ENCODE measurements at regions not wholly inside any gene's neighbourhood (a gene's known extent, or its start where the extent isn't known, plus 50 kb on each side); places are given as distances from the start of the nearest gene placed in this dataset.

- ChIA-PET POLR2A (no interaction called here), CTCF (ENCODE audit: unreplicated experiment) (no interaction called here)
- Histone ChIP-seq H4K20me1 (ENCODE audit: insufficient read depth, low read length) (no peaks in the 10 kb centered on the region), H3K36me3 (ENCODE audit: insufficient read depth, low read length) (no peaks in the 10 kb centered on the region), H2AFZ (ENCODE audit: low read length) (no peak overlapping the region), H3K79me2 (ENCODE audit: insufficient read depth, low read depth, low read length) (no peaks in the 10 kb centered on the region), H3K4me1 (ENCODE audit: insufficient read depth, low read length, poor library complexity, severe bottlenecking) (no peaks in the 10 kb centered on the region), H3K27ac (ENCODE audit: low read depth, low read length, poor library complexity, severe bottlenecking) (no peak overlapping the region), H3K4me2 (ENCODE audit: low read length) (no peak overlapping the region), H3K9me2 (ENCODE audit: insufficient read depth, low read length) (no peaks in the 10 kb centered on the region), H3K4me3 (ENCODE audit: low read depth, low read length, poor library complexity, severe bottlenecking) (no peak overlapping the region), H3K9me3 (ENCODE audit: low read length) (no peaks in the 10 kb centered on the region)
- no peak for TF ChIP-seq CTCF (conservative IDR thresholded peaks at IDR 0.05; ENCODE audit: low read length)
- TF ChIP-seq EZH2phosphoT487 (IDR thresholded peaks at IDR 0.05; ENCODE audit: borderline replicate concordance, low read depth, low read length), result no peak
- DNase-seq (ENCODE audit: low spot score), result no peak
- intact Hi-C loops (cut with micrococcal nuclease; ENCODE audit: unreplicated experiment), result no loop called here
- no TSS peak for BruUV-seq (replicated peaks)
These were observed 154.1 kb upstream of the CDH5 start for GRCh38 chr16:66212428-66212827.

GRCh38 chr16:66211651-66212050 lies 154.8 kb upstream of the CDH5 start:
- H3K4me3 ChIP-seq (ENCODE audit: low read depth, low read length, poor library complexity, severe bottlenecking), result no peak overlapping the region
- no peak overlapping the region for H2AFZ ChIP-seq (ENCODE audit: low read length)
- no peak for DNase-seq (ENCODE audit: low spot score)
- ChIA-PET CTCF (ENCODE audit: unreplicated experiment) (no interaction called here), POLR2A (no interaction called here)
- no peak overlapping the region for H3K4me2 ChIP-seq (ENCODE audit: low read length)
- TF ChIP-seq CTCF (conservative IDR thresholded peaks at IDR 0.05; ENCODE audit: low read length) (no peak), EZH2phosphoT487 (IDR thresholded peaks at IDR 0.05; ENCODE audit: borderline replicate concordance, low read depth, low read length) (no peak)
- H3K9me3 ChIP-seq (ENCODE audit: low read length), result no peaks in the 10 kb centered on the region
- no peaks in the 10 kb centered on the region for H3K4me1 ChIP-seq (ENCODE audit: insufficient read depth, low read length, poor library complexity, severe bottlenecking)
- no peaks in the 10 kb centered on the region for H3K36me3 ChIP-seq (ENCODE audit: insufficient read depth, low read length)
- BruUV-seq (replicated peaks), result no TSS peak
- no peaks in the 10 kb centered on the region for H3K9me2 ChIP-seq (ENCODE audit: insufficient read depth, low read length)
- intact Hi-C loops (cut with micrococcal nuclease; ENCODE audit: unreplicated experiment), result no loop called here
- no peaks in the 10 kb centered on the region for H3K79me2 ChIP-seq (ENCODE audit: insufficient read depth, low read depth, low read length)
- no peak overlapping the region for H3K27ac ChIP-seq (ENCODE audit: low read depth, low read length, poor library complexity, severe bottlenecking)
- no peaks in the 10 kb centered on the region for H4K20me1 ChIP-seq (ENCODE audit: insufficient read depth, low read length)

- CTCF ChIA-PET (ENCODE audit: unreplicated experiment), result no interaction called here
These were observed 158.6 kb upstream of the CDH5 start for GRCh38 chr16:66207883-66208265.

More at GRCh38 chr16:66207883-66208265, 158.6 kb upstream of the CDH5 start:
- POLR2A ChIA-PET, result no interaction called here
- H3K36me3 ChIP-seq (ENCODE audit: insufficient read depth, low read length), result no peaks in the 10 kb centered on the region
- no peaks in the 10 kb centered on the region for H3K4me1 ChIP-seq (ENCODE audit: insufficient read depth, low read length, poor library complexity, severe bottlenecking)
- TF ChIP-seq CTCF (conservative IDR thresholded peaks at IDR 0.05; ENCODE audit: low read length) (no peak), EZH2phosphoT487 (IDR thresholded peaks at IDR 0.05; ENCODE audit: borderline replicate concordance, low read depth, low read length) (no peak)
- no peak for DNase-seq (ENCODE audit: low spot score)
- H3K9me2 ChIP-seq (ENCODE audit: insufficient read depth, low read length), result no peaks in the 10 kb centered on the region
- no peak overlapping the region for H2AFZ ChIP-seq (ENCODE audit: low read length)
- BruUV-seq (replicated peaks), result no TSS peak
- no peak overlapping the region for H3K4me3 ChIP-seq (ENCODE audit: low read depth, low read length, poor library complexity, severe bottlenecking)
- H3K9me3 ChIP-seq (ENCODE audit: low read length), result no peaks in the 10 kb centered on the region
- no peaks in the 10 kb centered on the region for H3K79me2 ChIP-seq (ENCODE audit: insufficient read depth, low read depth, low read length)
- intact Hi-C loops (cut with micrococcal nuclease; ENCODE audit: unreplicated experiment), result no loop called here
- no peak overlapping the region for H3K4me2 ChIP-seq (ENCODE audit: low read length)
- H4K20me1 ChIP-seq (ENCODE audit: insufficient read depth, low read length), result no peaks in the 10 kb centered on the region
- no peak overlapping the region for H3K27ac ChIP-seq (ENCODE audit: low read depth, low read length, poor library complexity, severe bottlenecking)
